OCI-LY1 (cell line): ENCODE measurements at regions not wholly inside any gene's neighbourhood (a gene's known extent, or its start where the extent isn't known, plus 50 kb on each side); places are given as distances from the start of the nearest gene placed in this dataset.

ENCODE experiments used
- EZH2 ChIP-seq: fragments of 200-600 bp; sonication (generic), shearing (Covaris generic); IDR thresholded peaks from 2 replicates; pipeline ENCODE4 v1.8.0; 2017; ENCODE audit warnings: borderline replicate concordance, mixed run types, mild to moderate bottlenecking, antibody characterized with exemption, low read length, moderate library complexity, mixed read lengths
- TF ChIP-seq, protein P1 (sequence below): fragments of 200-600 bp; sonication (generic), shearing (Covaris generic); IDR thresholded peaks from 2 replicates; pipeline ENCODE4 v1.5.1; 2017; ENCODE audit warnings: mild to moderate bottlenecking, antibody characterized with exemption, low read length, moderate library complexity, mixed read lengths

- TF ChIP-seq, protein P1, sequence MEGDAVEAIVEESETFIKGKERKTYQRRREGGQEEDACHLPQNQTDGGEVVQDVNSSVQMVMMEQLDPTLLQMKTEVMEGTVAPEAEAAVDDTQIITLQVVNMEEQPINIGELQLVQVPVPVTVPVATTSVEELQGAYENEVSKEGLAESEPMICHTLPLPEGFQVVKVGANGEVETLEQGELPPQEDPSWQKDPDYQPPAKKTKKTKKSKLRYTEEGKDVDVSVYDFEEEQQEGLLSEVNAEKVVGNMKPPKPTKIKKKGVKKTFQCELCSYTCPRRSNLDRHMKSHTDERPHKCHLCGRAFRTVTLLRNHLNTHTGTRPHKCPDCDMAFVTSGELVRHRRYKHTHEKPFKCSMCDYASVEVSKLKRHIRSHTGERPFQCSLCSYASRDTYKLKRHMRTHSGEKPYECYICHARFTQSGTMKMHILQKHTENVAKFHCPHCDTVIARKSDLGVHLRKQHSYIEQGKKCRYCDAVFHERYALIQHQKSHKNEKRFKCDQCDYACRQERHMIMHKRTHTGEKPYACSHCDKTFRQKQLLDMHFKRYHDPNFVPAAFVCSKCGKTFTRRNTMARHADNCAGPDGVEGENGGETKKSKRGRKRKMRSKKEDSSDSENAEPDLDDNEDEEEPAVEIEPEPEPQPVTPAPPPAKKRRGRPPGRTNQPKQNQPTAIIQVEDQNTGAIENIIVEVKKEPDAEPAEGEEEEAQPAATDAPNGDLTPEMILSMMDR, result no peak
- no peak for TF ChIP-seq EZH2
Measured at GRCh38 chr3:81390796-81391195, 370.6 kb downstream of the GBE1 start.
